Osteoblast (primary cell): ENCODE measurements at regions not wholly inside any gene's neighbourhood (a gene's known extent, or its start where the extent isn't known, plus 50 kb on each side); places are given as distances from the start of the nearest gene placed in this dataset.

ENCODE experiments used
- DNase-seq: peaks from one replicate; pipeline ENCODE4 v3.0.0; 2011; ENCODE audit warnings: low spot score, mixed read lengths; ENCODE audit not compliant: insufficient read length; ENCODE audit errors: missing footprints
- H2AFZ ChIP-seq: 2 replicates; pipeline ENCODE4 v1.6.0; 2011; ENCODE audit warnings: mild to moderate bottlenecking, low read length
- H3K27ac ChIP-seq: 2 replicates; pipeline ENCODE4 v1.5.1; 2011; ENCODE audit warnings: mild to moderate bottlenecking, low read depth, low read length, moderate library complexity
- H3K27me3 ChIP-seq: 2 replicates; pipeline ENCODE4 v1.6.0; 2012; ENCODE audit warnings: mild to moderate bottlenecking, control low read depth, inconsistent platforms, low read length, moderate library complexity; ENCODE audit not compliant: insufficient read depth
- H3K36me3 ChIP-seq: 2 replicates; pipeline ENCODE4 v1.5.1; 2011; ENCODE audit warnings: mild to moderate bottlenecking, low read length, control low read depth, moderate library complexity; ENCODE audit not compliant: insufficient read depth
- H3K4me1 ChIP-seq: 2 replicates; pipeline ENCODE4 v1.5.1; 2011; ENCODE audit warnings: mild to moderate bottlenecking, low read length, control low read depth, moderate library complexity; ENCODE audit not compliant: insufficient read depth
- H3K4me2 ChIP-seq: 2 replicates; pipeline ENCODE4 v1.6.0; 2011; ENCODE audit warnings: mild to moderate bottlenecking, low read length; ENCODE audit not compliant: insufficient read depth
- H3K4me3 ChIP-seq: fragments of 200-600 bp; sonication (generic); 3 replicates; pipeline ENCODE4 v1.5.1; 2012; ENCODE audit warnings: mild to moderate bottlenecking, low read length, inconsistent platforms; ENCODE audit not compliant: insufficient read depth
- H3K79me2 ChIP-seq: 2 replicates; pipeline ENCODE4 v1.6.0; 2012; ENCODE audit warnings: mild to moderate bottlenecking, low read length, control low read depth, inconsistent platforms; ENCODE audit not compliant: insufficient read depth
- H3K9me3 ChIP-seq: 2 replicates; pipeline ENCODE4 v1.5.1; 2011; ENCODE audit warnings: low read depth, low read length, control low read depth
- H4K20me1 ChIP-seq: 2 replicates; pipeline ENCODE4 v1.6.0; 2012; ENCODE audit warnings: mild to moderate bottlenecking, low read length, control low read depth; ENCODE audit not compliant: insufficient read depth
- TF ChIP-seq, protein P1 (sequence below): IDR thresholded peaks from 2 replicates; pipeline ENCODE4 v1.5.1; 2011; ENCODE audit warnings: mild to moderate bottlenecking, low read depth, low read length, moderate library complexity; ENCODE audit errors: extremely low read depth

DNA sequence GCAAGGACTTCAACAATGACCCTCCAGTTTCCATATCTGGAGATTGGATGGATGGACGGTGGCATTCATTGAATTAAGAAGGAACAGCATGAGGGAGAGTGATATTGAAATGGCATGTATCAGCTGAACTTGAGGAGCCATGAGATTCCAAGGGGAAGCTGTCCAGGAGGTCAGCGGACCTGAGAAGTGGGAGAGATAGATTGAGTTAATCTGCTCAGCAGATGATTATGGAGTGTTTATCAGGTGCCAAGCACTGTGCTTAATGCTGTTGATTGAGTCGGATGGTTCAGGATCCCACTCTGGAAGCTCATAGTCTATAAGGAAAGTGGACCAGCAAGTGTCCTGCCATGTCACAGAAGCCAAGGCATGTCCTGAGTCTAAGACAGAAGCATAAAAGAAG is 581.3 kb downstream of the INSC start:
- peaks cover 16% of the 10 kb centered on the region for H3K27me3 ChIP-seq
- H3K9me3 ChIP-seq = no peaks in the 10 kb centered on the region
- TF ChIP-seq, protein P1, sequence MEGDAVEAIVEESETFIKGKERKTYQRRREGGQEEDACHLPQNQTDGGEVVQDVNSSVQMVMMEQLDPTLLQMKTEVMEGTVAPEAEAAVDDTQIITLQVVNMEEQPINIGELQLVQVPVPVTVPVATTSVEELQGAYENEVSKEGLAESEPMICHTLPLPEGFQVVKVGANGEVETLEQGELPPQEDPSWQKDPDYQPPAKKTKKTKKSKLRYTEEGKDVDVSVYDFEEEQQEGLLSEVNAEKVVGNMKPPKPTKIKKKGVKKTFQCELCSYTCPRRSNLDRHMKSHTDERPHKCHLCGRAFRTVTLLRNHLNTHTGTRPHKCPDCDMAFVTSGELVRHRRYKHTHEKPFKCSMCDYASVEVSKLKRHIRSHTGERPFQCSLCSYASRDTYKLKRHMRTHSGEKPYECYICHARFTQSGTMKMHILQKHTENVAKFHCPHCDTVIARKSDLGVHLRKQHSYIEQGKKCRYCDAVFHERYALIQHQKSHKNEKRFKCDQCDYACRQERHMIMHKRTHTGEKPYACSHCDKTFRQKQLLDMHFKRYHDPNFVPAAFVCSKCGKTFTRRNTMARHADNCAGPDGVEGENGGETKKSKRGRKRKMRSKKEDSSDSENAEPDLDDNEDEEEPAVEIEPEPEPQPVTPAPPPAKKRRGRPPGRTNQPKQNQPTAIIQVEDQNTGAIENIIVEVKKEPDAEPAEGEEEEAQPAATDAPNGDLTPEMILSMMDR = no peak
- no peaks in the 10 kb centered on the region for H4K20me1 ChIP-seq
- H3K4me2 ChIP-seq = no peak overlapping the region
- no peak overlapping the region for H2AFZ ChIP-seq
- no peaks in the 10 kb centered on the region for H3K79me2 ChIP-seq
- DNase-seq = no peak
- no peak overlapping the region for H3K27ac ChIP-seq
- H3K36me3 ChIP-seq = no peaks in the 10 kb centered on the region
- H3K4me3 ChIP-seq = no peak overlapping the region
- no peaks in the 10 kb centered on the region for H3K4me1 ChIP-seq

DNA sequence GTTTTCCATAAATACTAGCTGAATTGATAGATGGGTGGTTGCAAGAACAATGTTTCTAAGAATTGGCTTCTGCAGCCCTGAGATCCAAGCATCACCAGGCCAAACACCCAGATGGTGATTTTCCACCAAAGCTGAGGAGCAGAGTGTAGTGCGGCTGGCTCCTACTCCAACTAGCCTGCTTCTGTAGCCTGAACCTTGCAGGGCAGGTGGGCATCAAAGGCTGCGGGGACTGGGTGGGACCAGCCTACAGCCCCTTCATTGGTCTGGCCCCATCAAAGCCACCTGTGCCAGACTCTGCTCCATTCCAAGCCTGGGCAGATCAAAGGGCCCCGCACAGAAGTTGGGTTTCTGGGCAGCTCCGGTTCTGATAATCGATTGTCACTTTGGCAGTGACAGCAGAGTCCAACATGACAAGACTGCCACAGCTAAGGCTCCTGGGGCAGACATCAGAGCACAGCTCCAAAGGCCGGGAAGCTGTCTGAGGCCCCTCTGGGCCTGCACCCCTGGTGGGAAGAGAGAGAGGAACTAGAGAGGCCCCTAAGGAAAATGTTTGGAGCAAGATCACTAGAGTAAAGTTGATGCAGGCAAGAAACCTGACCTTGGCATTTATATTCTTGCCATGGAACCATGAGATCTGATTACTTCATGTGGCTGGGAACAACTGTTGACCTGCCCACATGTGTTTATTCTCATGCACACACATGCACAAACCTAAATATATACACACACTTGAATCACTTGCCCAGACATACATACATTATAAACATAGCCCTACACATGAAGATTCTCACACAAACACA is 582.9 kb downstream of the INSC start:
- peaks cover 13% of the 10 kb centered on the region for H3K27me3 ChIP-seq

DNA sequence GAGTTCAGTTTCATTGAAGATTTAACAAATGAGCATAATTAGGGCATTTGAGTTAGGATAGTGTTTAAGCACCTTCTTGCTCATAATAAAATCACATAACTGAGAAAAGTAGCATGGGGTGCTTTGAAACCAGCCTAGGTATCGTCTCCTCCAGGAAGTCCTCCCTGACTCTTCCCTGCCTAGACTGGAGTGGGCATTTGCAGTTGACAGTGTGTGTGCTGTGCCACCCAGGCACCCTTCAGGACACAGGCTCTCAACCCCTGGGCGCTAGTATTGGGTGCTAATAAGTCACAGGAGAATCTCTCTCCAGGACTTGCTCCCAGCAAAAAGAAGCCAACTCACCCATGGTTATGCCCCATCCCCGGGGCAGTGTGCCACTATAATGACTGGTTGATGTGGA is 584.1 kb downstream of the INSC start:
- no peaks in the 10 kb centered on the region for H3K9me3 ChIP-seq

More for the DNA sequence above, 582.9 kb downstream of the INSC start:
- H3K4me1 ChIP-seq = no peaks in the 10 kb centered on the region
- H3K36me3 ChIP-seq = no peaks in the 10 kb centered on the region
- no peak overlapping the region for H3K27ac ChIP-seq
- H2AFZ ChIP-seq = no peak overlapping the region
- no peaks in the 10 kb centered on the region for H3K9me3 ChIP-seq
- no peak overlapping the region for H3K4me2 ChIP-seq
- H3K4me3 ChIP-seq = no peak overlapping the region
- no peaks in the 10 kb centered on the region for H4K20me1 ChIP-seq
- TF ChIP-seq, protein P1 = no peak
- H3K79me2 ChIP-seq = no peaks in the 10 kb centered on the region
- no peak for DNase-seq

DNA sequence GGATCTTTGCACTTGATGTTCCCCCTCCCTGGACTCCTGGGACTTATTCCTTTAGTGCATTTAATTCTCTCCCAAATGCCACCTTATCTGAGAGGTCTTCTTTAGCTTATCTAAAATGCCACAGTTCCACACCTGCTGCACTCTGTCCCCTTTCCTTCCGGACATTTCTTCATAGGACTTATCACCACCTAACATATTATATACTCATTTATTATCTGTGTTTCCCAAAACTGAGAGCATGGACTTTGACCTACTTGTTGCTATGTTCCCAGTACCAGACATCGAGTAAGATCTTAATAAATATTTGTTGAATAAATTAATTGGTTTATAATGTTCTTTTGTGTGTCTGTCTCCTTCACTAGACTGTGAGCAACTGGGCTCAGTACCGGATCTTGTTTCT is 585.3 kb downstream of the INSC start:
- Histone ChIP-seq H3K9me3 (no peaks in the 10 kb centered on the region), H3K79me2 (no peaks in the 10 kb centered on the region), H3K4me2 (no peak overlapping the region), H3K4me1 (no peaks in the 10 kb centered on the region), H4K20me1 (no peaks in the 10 kb centered on the region), H3K36me3 (no peaks in the 10 kb centered on the region), H3K4me3 (no peak overlapping the region), H3K27me3 (peaks cover 12% of the 10 kb centered on the region), H2AFZ (no peak overlapping the region), H3K27ac (no peak overlapping the region)
- no peak for DNase-seq
- TF ChIP-seq, protein P1 = no peak

More for the DNA sequence above, 584.1 kb downstream of the INSC start:
- Histone ChIP-seq H3K4me3 (no peak overlapping the region), H3K27ac (no peak overlapping the region), H3K4me1 (no peaks in the 10 kb centered on the region), H4K20me1 (no peaks in the 10 kb centered on the region), H3K4me2 (no peak overlapping the region), H3K27me3 (peaks cover 13% of the 10 kb centered on the region), H2AFZ (no peak overlapping the region), H3K79me2 (no peaks in the 10 kb centered on the region), H3K36me3 (no peaks in the 10 kb centered on the region)
- no peak for DNase-seq
- TF ChIP-seq, protein P1 = no peak
